Sigmoid colon (tissue), 4 donors: ENCODE measurements at regions not wholly inside any gene's neighbourhood (a gene's known extent, or its start where the extent isn't known, plus 50 kb on each side); places are given as distances from the start of the nearest gene placed in this dataset.

Experiments used
- CTCF ChIP-seq, 4 experiments: fragments of 450-650 bp in 3 of 4; fragments of 200-600 bp in 1 of 4; IDR thresholded peaks; one replicate each; pipeline ENCODE4 v1.5.1; 2016 to 2019; ENCODE audit warnings: antibody characterized with exemption in 4 of 4, mild to moderate bottlenecking in 3 of 4, moderate library complexity in 2 of 4
- EP300 ChIP-seq, 4 donors: sonication (generic); formaldehyde crosslinking; IDR thresholded peaks; one replicate each; pipeline ENCODE4 v1.6.1; 2017; ENCODE audit warnings: antibody characterized with exemption in 4 of 4
- POLR2A ChIP-seq, 2 donors: fragments of 450-650 bp; IDR thresholded peaks; one replicate each; pipeline ENCODE4 v1.6.1; 2016; ENCODE audit warnings: antibody characterized with exemption in 2 of 2, mild to moderate bottlenecking in 2 of 2, moderate library complexity in 2 of 2
- POLR2AphosphoS5 ChIP-seq, 4 donors: sonication (generic); formaldehyde crosslinking; IDR thresholded peaks; one replicate each; pipeline ENCODE4 v1.6.1; 2017; ENCODE audit warnings: antibody characterized with exemption in 4 of 4

GRCh38 chr3:80771085-80771484 is 990.4 kb downstream of the GBE1 start:
- no peak for TF ChIP-seq CTCF (IDR thresholded peaks at IDR 0.05)
- no peak for TF ChIP-seq POLR2AphosphoS5 (IDR thresholded peaks at IDR 0.05)
- TF ChIP-seq POLR2A (IDR thresholded peaks at IDR 0.05): no peak
- TF ChIP-seq EP300 (IDR thresholded peaks at IDR 0.05): no peak
